GM21529 (cell line): ENCODE measurements at regions not wholly inside any gene's neighbourhood (a gene's known extent, or its start where the extent isn't known, plus 50 kb on each side); places are given as distances from the start of the nearest gene placed in this dataset.
"Not testable (repeated sequence)": the region's sequence is repeated elsewhere in the genome, so short reads cannot be mapped to it uniquely, and the experiment has no call there.

Source experiments
- ATAC-seq: cut with Tn5 transposase; IDR thresholded peaks from one replicate; pipeline ENCODE4 v1.9.1; 2021; ENCODE audit not compliant: unreplicated experiment

- no peak for ATAC-seq
These were observed 49.7 kb downstream of the SIPA1L2 start for GRCh38 chr1:232579958-232580941.

- ATAC-seq = no peak
These were observed 50.5 kb downstream of the SIPA1L2 start for GRCh38 chr1:232579466-232579865.

- ATAC-seq = peak; percentile 53
These were observed 51.2 kb downstream of the SIPA1L2 start for GRCh38 chr1:232578651-232579195.

- no peak for ATAC-seq
These were observed 52.2 kb downstream of the SIPA1L2 start for GRCh38 chr1:232577772-232578171.

GRCh38 chr1:232576537-232576936 lies 53.4 kb downstream of the SIPA1L2 start:
- no peak for ATAC-seq

- no peak for ATAC-seq
These were observed 54.2 kb downstream of the SIPA1L2 start for GRCh38 chr1:232575763-232576040.

- ATAC-seq = no peak
These were observed 54.8 kb downstream of the SIPA1L2 start for GRCh38 chr1:232574889-232575762.

- ATAC-seq = no peak
These were observed 55.9 kb downstream of the SIPA1L2 start for GRCh38 chr1:232574077-232574476.

GRCh38 chr1:232571523-232571922 lies 58.4 kb downstream of the SIPA1L2 start:
- no peak for ATAC-seq

- ATAC-seq = no peak
These were observed 59.9 kb downstream of the SIPA1L2 start for GRCh38 chr1:232570007-232570406.

GRCh38 chr1:232569554-232569921 lies 60.4 kb downstream of the SIPA1L2 start:
- ATAC-seq = not testable (repeated sequence)

GRCh38 chr1:232568906-232569553 lies 60.9 kb downstream of the SIPA1L2 start:
- ATAC-seq = no peak

- ATAC-seq = no peak
These were observed 61.5 kb downstream of the SIPA1L2 start for GRCh38 chr1:232568331-232568852.

GRCh38 chr1:232566093-232566492 lies 63.8 kb downstream of the SIPA1L2 start:
- no peak for ATAC-seq

- no peak for ATAC-seq
These were observed 67.0 kb downstream of the SIPA1L2 start for GRCh38 chr1:232562855-232563510.

- no peak for ATAC-seq
These were observed 68.6 kb downstream of the SIPA1L2 start for GRCh38 chr1:232561381-232561780.

- ATAC-seq = no peak
These were observed 69.0 kb downstream of the SIPA1L2 start for GRCh38 chr1:232560940-232561339.

- no peak for ATAC-seq
These were observed 71.0 kb downstream of the SIPA1L2 start for GRCh38 chr1:232558954-232559353.

GRCh38 chr1:232557502-232558191 lies 72.3 kb downstream of the SIPA1L2 start:
- no peak for ATAC-seq

GRCh38 chr1:232557096-232557495 lies 72.8 kb downstream of the SIPA1L2 start:
- no peak for ATAC-seq
